Chondrocyte (in vitro differentiated cells): ENCODE measurements at regions not wholly inside any gene's neighbourhood (a gene's known extent, or its start where the extent isn't known, plus 50 kb on each side); places are given as distances from the start of the nearest gene placed in this dataset.
A peak's percentile ranks its signal among the peaks of the same experiment; 100 is the strongest.

ENCODE experiments used
- DNase-seq: peaks from one replicate; pipeline ENCODE4 v3.0.0; 2021; ENCODE audit warnings: mixed read lengths, low spot score
- H3K27ac Mint-ChIP-seq: one replicate; pipeline ENCODE4 v1.8.0; 2021; ENCODE audit warnings: mild to moderate bottlenecking, moderate library complexity, mixed read lengths; ENCODE audit not compliant: unreplicated experiment
- H3K27me3 Mint-ChIP-seq: 2 replicates; pipeline ENCODE4 v1.8.0; 2021; ENCODE audit warnings: low read depth, mixed read lengths
- H3K36me3 Mint-ChIP-seq: 2 replicates; pipeline ENCODE4 v1.8.0; 2021; ENCODE audit warnings: low read depth, mixed read lengths
- H3K4me1 Mint-ChIP-seq: 2 replicates; pipeline ENCODE4 v1.8.0; 2021; ENCODE audit warnings: low read depth, mild to moderate bottlenecking, mixed read lengths
- H3K4me3 Mint-ChIP-seq: one replicate; pipeline ENCODE4 v1.8.0; 2021; ENCODE audit warnings: mild to moderate bottlenecking, moderate library complexity, mixed read lengths; ENCODE audit not compliant: unreplicated experiment
- H3K9me3 Mint-ChIP-seq: 2 replicates; pipeline ENCODE4 v1.8.0; 2021; ENCODE audit warnings: low read depth, mixed read lengths
- CTCF ChIP-seq: fragments of 200-600 bp; sonication (generic); IDR thresholded peaks from 2 replicates; pipeline ENCODE4 v1.5.0; 2021; ENCODE audit warnings: antibody characterized with exemption, mild to moderate bottlenecking, moderate library complexity

DNA sequence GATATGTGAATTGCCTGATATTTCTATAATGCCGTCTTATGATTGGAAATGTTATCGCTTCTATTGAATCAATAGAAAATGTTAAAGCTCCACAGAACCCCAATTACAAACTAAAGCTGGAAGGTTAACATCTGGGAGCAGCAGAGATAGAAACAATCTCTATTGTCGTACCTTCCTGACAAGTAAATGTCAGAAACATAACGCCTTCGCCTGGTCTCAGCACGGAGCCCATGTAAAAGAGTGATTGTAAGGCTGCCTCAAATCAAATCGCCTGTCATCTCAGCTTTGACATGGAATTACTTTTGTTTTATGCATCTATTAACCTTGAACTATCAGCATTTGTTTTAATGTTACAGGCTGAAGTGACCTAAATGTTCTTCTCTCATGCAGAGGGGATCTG, 885.9 kb upstream of the PIK3C3 start:
- DNase-seq, result no peak
- peaks cover 6% of the 10 kb centered on the region for H3K9me3 Mint-ChIP-seq
- H3K4me3 Mint-ChIP-seq, result no peak overlapping the region
- H3K36me3 Mint-ChIP-seq, result no peaks in the 10 kb centered on the region
- no peaks in the 10 kb centered on the region for H3K27me3 Mint-ChIP-seq
- H3K4me1 Mint-ChIP-seq, result peaks cover 8% of the 10 kb centered on the region
- no peak overlapping the region for H3K27ac Mint-ChIP-seq
- TF ChIP-seq CTCF, result no peak

DNA sequence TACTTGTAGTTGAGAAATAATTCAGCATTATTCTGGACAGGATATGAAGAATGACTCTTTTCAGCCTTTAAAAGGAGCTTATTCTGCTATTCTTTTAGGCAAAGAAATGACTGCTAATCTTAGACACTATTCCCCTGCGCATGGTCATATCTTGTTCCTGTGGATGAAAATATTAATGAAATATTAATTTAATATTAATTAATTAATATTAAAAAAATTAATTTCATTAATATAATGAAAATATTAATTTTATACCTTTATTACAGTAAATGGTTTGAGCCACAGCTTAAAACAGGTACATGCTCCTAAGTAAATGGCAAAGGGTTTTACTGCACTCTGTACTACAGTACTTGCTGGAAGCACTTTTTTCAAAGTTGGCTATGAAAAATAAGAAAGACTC, 890.1 kb upstream of the PIK3C3 start:
- no peak overlapping the region for H3K27ac Mint-ChIP-seq
- H3K27me3 Mint-ChIP-seq, result peaks cover 5% of the 10 kb centered on the region
- no peak overlapping the region for H3K4me3 Mint-ChIP-seq
- H3K36me3 Mint-ChIP-seq, result no peaks in the 10 kb centered on the region
- H3K9me3 Mint-ChIP-seq, result no peaks in the 10 kb centered on the region
- no peaks in the 10 kb centered on the region for H3K4me1 Mint-ChIP-seq
- no peak for DNase-seq
- no peak for TF ChIP-seq CTCF

DNA sequence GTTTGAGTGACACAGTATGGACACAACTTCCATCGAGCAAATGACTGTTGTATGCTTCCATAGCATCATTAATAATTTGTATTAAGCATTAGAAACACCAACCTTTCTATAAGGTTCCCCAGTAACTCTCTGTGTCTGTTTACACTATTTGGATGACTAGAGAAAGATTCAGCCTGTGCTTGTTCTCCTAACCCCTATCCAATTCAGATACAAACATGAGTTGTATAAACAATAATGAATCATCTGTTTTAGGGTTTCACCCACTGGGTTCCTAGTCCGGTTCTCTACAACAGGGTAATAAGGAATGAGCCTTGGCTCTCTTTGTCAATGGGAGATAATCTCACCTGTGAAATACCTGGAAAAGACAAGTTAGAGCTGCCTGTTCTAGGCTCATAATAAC, 894.1 kb upstream of the PIK3C3 start:
- no peak for DNase-seq
- Mint-ChIP-seq H3K4me1 (peaks cover 13% of the 10 kb centered on the region), H3K27ac (no peak overlapping the region), H3K36me3 (no peaks in the 10 kb centered on the region), H3K9me3 (no peaks in the 10 kb centered on the region), H3K27me3 (peaks cover 5% of the 10 kb centered on the region), H3K4me3 (no peak overlapping the region)
- no peak for TF ChIP-seq CTCF

GRCh38 chr18:41059126-41059415, 896.0 kb upstream of the PIK3C3 start:
- no peak for TF ChIP-seq CTCF
- Mint-ChIP-seq H3K9me3 (no peaks in the 10 kb centered on the region), H3K27ac (no peak overlapping the region), H3K36me3 (no peaks in the 10 kb centered on the region), H3K4me1 (peaks cover 13% of the 10 kb centered on the region), H3K27me3 (peaks cover 5% of the 10 kb centered on the region), H3K4me3 (no peak overlapping the region)
- DNase-seq, result no peak

DNA sequence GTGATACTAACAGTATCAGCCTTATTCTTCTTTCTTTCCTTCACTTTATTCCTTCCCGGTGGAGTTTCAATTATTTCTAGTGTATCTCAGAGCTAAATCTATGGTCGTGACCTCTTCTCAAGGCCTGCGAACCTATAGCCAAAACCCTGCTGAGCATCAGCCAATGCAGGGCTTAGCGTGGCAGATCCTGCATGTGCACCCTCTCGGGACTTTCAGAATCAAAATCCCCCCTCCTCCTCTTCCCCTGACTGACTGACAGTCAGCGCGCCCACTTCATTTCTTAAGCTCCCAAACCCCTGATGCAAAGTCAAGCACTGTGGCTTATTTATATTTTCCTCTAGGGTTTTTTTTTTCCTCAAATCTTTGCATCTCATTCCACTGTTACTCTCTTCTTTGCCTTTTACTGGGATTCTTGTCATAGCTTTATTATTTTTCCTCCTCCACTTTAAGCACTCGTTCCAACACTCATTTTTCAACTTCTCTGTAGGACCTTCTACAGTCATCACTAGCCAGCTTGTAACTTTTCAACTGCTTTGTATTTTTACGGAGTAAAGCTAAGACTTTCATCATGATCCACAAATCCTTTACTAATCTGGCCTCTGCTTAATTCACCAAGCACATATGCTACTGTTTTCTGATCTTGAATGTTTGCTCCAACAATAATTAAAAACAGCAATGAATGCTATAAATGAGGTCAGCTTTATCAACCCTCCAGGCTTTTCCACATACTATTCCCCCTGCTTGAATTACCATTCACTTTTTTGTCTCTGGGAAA, 896.5 kb upstream of the PIK3C3 start:
- Mint-ChIP-seq H3K4me1 (peaks cover 13% of the 10 kb centered on the region), H3K9me3 (peaks cover 3% of the 10 kb centered on the region), H3K4me3 (peak overlapping the region; percentile 1), H3K36me3 (no peaks in the 10 kb centered on the region), H3K27ac (peak overlapping the region; percentile 24), H3K27me3 (peaks cover 5% of the 10 kb centered on the region)
- DNase-seq, result no peak
- no peak for TF ChIP-seq CTCF
